Lung (tissue), 11 donors: ENCODE measurements at regions not wholly inside any gene's neighbourhood (a gene's known extent, or its start where the extent isn't known, plus 50 kb on each side); places are given as distances from the start of the nearest gene placed in this dataset.

Experiments used
- ATAC-seq: fragments of 200-7000 bp; cut with Tn5 transposase; one replicate; pipeline ENCODE4 v1.9.1; 2020; ENCODE audit warnings: moderate number of reproducible peaks; ENCODE audit not compliant: insufficient read depth, low FRiP score
- DNase-seq, 3 donors: peaks; one replicate each; pipeline ENCODE4 v3.0.0-alpha.2; 2013 to 2017
- H3K27ac ChIP-seq, 2 donors: one replicate each; pipeline ENCODE4 v1.5.1; 2013; ENCODE audit warnings: mild to moderate bottlenecking in 2 of 2, moderate library complexity in 2 of 2, control low read depth in 1 of 2, inconsistent platforms in 1 of 2, low read depth in 1 of 2, low read length in 1 of 2
- H3K27me3 ChIP-seq, 3 donors: one replicate each; pipeline ENCODE4 v1.5.1; 2013; ENCODE audit warnings: low read length in 2 of 3; ENCODE audit not compliant: control insufficient read depth in 3 of 3, insufficient read depth in 3 of 3
- H3K36me3 ChIP-seq, 4 donors: one replicate each; pipeline ENCODE4 v1.5.1; 2013; ENCODE audit warnings: low read length in 4 of 4, mild to moderate bottlenecking in 1 of 4, moderate library complexity in 1 of 4; ENCODE audit not compliant: control insufficient read depth in 4 of 4, insufficient read depth in 4 of 4
- H3K4me1 ChIP-seq, 5 donors: one replicate each; pipeline ENCODE4 v1.5.1; 2013; ENCODE audit warnings: low read length in 5 of 5, mild to moderate bottlenecking in 2 of 5, moderate library complexity in 1 of 5; ENCODE audit not compliant: control insufficient read depth in 5 of 5, insufficient read depth in 5 of 5
- H3K4me3 ChIP-seq: one replicate; pipeline ENCODE4 v1.5.1; 2013; ENCODE audit warnings: mild to moderate bottlenecking, control low read depth, moderate library complexity
- H3K9ac ChIP-seq, 2 donors: one replicate each; pipeline ENCODE4 v1.5.1; 2013; ENCODE audit warnings: low read length in 2 of 2, control low read depth in 1 of 2; ENCODE audit not compliant: insufficient read depth in 1 of 2
- H3K9me3 ChIP-seq, 4 donors: one replicate each; pipeline ENCODE4 v1.5.1; 2013; ENCODE audit warnings: low read length in 3 of 4, mild to moderate bottlenecking in 1 of 4, moderate library complexity in 1 of 4; ENCODE audit not compliant: control insufficient read depth in 4 of 4, insufficient read depth in 3 of 4
- WGBS, 2 donors: extraction: QIAGEN DNeasy Blood & Tissue Kit; methylation state at CpG; one replicate each; pipeline ENCODE4 v1.1.7; 2013; 5-methylcytosine and 5-hydroxymethylcytosine counted together
- TF ChIP-seq, protein P1 (sequence below): IDR thresholded peaks from 2 replicates; pipeline ENCODE4 v1.5.1; 2012; ENCODE audit warnings: mild to moderate bottlenecking; ENCODE audit errors: control extremely low read depth, extremely low read depth
- donor health status: control.
- donor health status: control.
- donor health status: Bipolar disorder and iron deficiency.
- donor health status: healthy.
- donor health status: DM: yes; HTN: yes; CAD: no.

DNA sequence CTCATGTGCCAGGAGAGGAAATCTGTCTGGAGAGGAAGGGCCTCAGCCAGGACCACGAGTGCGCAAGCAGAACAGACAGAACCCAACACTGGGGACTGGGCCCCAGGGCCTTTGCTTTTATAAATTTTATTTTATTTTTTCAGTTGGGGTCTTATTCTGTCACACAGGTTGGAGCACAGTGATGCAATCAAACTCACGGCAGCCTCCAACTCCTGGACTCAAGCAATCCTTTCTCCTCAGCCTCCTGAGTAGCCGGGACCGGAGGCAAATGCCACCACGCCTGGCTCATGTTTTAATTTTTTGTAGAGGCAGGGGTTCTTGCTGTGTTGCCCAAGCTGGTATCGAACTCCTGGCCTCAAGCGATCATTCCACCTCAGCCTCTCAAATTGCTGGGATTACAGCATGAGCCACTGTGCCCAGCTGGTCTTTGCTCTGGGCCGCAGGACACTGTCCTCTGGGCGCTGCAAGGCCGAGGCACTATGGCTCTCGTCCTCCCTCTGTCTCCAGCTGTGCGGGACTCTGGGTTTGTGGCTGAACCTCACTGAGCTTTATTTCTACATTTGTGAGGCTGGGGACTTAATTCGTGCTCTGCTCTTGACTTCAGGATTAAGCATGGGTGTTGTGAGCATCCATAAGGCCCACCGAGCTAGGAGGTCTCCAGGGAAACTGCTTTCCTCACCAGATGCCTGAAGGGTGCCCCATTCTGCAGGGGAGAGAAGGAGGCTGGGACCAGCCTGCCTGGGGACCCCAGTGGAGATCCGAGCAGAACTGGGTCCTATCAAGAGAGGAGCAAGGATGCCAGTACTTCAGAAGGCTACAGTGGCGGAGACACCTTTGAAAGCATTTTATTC lies 144.2 kb upstream of the VSTM2B start:
- H3K27ac ChIP-seq, result no peak overlapping the region
- 82 to 84% methylated on average over 17 of the region's 17 CpGs for WGBS, 2 donors
- peaks cover 0 to 2% (median 0%) of the 10 kb centered on the region in 4 donors for H3K9me3 ChIP-seq
- H3K4me1 ChIP-seq, result no peaks in the 10 kb centered on the region
- H3K9ac ChIP-seq, result no peak overlapping the region
- no peak overlapping the region for H3K4me3 ChIP-seq
- ATAC-seq (no peak), DNase-seq (peak in 1 of 3 donors; percentile 10)
- peaks cover 0 to 3% (median 0%) of the 10 kb centered on the region in 3 donors for H3K27me3 ChIP-seq
- TF ChIP-seq, protein P1, sequence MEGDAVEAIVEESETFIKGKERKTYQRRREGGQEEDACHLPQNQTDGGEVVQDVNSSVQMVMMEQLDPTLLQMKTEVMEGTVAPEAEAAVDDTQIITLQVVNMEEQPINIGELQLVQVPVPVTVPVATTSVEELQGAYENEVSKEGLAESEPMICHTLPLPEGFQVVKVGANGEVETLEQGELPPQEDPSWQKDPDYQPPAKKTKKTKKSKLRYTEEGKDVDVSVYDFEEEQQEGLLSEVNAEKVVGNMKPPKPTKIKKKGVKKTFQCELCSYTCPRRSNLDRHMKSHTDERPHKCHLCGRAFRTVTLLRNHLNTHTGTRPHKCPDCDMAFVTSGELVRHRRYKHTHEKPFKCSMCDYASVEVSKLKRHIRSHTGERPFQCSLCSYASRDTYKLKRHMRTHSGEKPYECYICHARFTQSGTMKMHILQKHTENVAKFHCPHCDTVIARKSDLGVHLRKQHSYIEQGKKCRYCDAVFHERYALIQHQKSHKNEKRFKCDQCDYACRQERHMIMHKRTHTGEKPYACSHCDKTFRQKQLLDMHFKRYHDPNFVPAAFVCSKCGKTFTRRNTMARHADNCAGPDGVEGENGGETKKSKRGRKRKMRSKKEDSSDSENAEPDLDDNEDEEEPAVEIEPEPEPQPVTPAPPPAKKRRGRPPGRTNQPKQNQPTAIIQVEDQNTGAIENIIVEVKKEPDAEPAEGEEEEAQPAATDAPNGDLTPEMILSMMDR, result no peak
- no peaks in the 10 kb centered on the region for H3K36me3 ChIP-seq

DNA sequence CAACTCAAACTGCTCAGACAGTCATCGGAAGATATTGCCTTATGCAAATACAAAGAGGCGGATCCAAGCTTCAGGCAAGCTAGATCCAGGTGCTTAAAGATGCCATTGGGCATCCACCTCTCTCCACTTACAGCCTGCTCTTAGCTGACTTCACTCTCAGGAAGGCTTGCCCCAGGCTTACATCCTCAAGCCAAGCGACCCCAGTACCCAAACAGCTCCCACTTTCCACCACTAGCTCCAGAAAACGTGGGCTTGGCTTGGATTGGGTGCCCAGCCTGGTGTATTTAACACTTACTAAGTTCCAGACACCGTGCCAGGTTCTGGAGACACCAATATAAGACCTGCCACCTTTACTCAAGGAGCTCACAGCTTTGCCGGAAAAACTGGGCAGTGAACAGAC lies 142.1 kb upstream of the VSTM2B start:
- H3K9me3 ChIP-seq, result peaks cover 0 to 2% (median 0%) of the 10 kb centered on the region in 4 donors
- no peak for DNase-seq

DNA sequence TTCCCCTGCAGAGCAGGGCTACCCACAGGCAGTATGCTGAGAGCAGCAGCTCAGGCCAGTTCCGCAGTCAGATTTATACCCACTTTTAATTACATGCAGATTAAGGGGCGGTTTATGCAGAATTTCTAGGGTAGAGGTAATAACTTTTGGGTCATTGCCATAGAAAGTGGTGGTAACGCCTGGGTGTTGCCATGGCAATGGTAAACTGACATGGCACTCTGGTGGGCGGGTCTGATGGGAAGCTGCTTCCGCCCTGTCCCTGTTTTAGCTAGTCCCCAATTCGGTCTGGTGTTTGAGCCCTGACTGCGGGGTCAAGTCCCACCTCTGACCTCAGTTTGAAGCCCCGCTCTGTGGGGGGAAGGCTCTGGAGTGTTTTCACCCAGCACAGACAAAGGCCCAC lies 141.1 kb upstream of the VSTM2B start:
- no peak overlapping the region for H3K4me3 ChIP-seq
- no peak overlapping the region for H3K9ac ChIP-seq
- ATAC-seq, result no peak
- H3K4me1 ChIP-seq, result no peaks in the 10 kb centered on the region
- TF ChIP-seq, protein P1, result no peak
- DNase-seq, result no peak
- H3K36me3 ChIP-seq, result no peaks in the 10 kb centered on the region
- 64 to 74% methylated on average over 8 of the region's 8 CpGs for WGBS, 2 donors
- H3K27me3 ChIP-seq, result peaks cover 0 to 3% (median 0%) of the 10 kb centered on the region in 3 donors
- peaks cover 0 to 8% (median 0%) of the 10 kb centered on the region in 4 donors for H3K9me3 ChIP-seq
- no peak overlapping the region for H3K27ac ChIP-seq

More for the DNA sequence above, 142.1 kb upstream of the VSTM2B start:
- Histone ChIP-seq H3K27me3 (peaks cover 0 to 3% (median 0%) of the 10 kb centered on the region in 3 donors), H3K36me3 (no peaks in the 10 kb centered on the region), H3K4me1 (no peaks in the 10 kb centered on the region), H3K27ac (no peak overlapping the region), H3K9ac (no peak overlapping the region), H3K4me3 (no peak overlapping the region)
- TF ChIP-seq, protein P1, result no peak
- no peak for ATAC-seq
- 69 to 76% methylated on average over 6 of the region's 6 CpGs for WGBS, 2 donors
